H1 (cell line): ENCODE measurements at regions not wholly inside any gene's neighbourhood (a gene's known extent, or its start where the extent isn't known, plus 50 kb on each side); places are given as distances from the start of the nearest gene placed in this dataset.

Experiments used
- CTCF ChIA-PET: fragments of 300-600 bp; sonication (Branson Sonifier 250); formaldehyde crosslinking; loops from one replicate; lab custom pipeline; 2021; ENCODE audit not compliant: partially characterized antibody; lab: Charles Lee
- POLR2A ChIA-PET: fragments of 300-600 bp; sonication (Branson Sonifier 250); formaldehyde crosslinking; loops from one replicate; lab custom pipeline; 2021; ENCODE audit warnings: inconsistent platforms; ENCODE audit not compliant: partially characterized antibody; lab: Charles Lee
- DNase-seq, 2 experiments: peaks; one replicate each; pipeline versions ENCODE4 v3.0.0 to v3.0.0-alpha.2; 2010 to 2022; ENCODE audit warnings: low spot score in 2 of 2, low read depth in 1 of 2, mixed read lengths in 1 of 2
- FAIRE-seq: peaks from 2 replicates; lab custom pipeline; 2011; peaks lifted over from hg19 to GRCh38; lab: Jason Lieb, UNC
- H2AFZ ChIP-seq: 2 replicates; pipeline ENCODE4 v1.8.1; 2012; ENCODE audit warnings: low read length, inconsistent platforms
- H2AK5ac ChIP-seq: 2 replicates; pipeline ENCODE4 v1.6.1; 2013; ENCODE audit warnings: low read depth, low read length
- H2BK120ac ChIP-seq: replicated peaks from 2 replicates; pipeline ENCODE3; 2013; ENCODE audit warnings: low read depth, low read length, inconsistent platforms
- H2BK12ac ChIP-seq: 2 replicates; pipeline ENCODE4 v1.6.1; 2013; ENCODE audit warnings: low read depth, low read length
- H2BK15ac ChIP-seq: 2 replicates; pipeline ENCODE4 v1.6.1; 2013; ENCODE audit warnings: low read length
- H2BK20ac ChIP-seq: 2 replicates; pipeline ENCODE4 v1.6.1; 2013; ENCODE audit warnings: low read length
- H2BK5ac ChIP-seq: 2 replicates; pipeline ENCODE4 v1.6.1; 2013; ENCODE audit warnings: low read depth, low read length
- H3K14ac ChIP-seq: 2 replicates; pipeline ENCODE4 v1.6.1; 2013; ENCODE audit warnings: inconsistent platforms; ENCODE audit not compliant: insufficient read length
- H3K18ac ChIP-seq: 2 replicates; pipeline ENCODE4 v1.6.1; 2013; ENCODE audit warnings: low read length; ENCODE audit errors: extremely low read depth
- H3K23ac ChIP-seq: 2 replicates; pipeline ENCODE4 v1.6.1; 2013; ENCODE audit warnings: inconsistent platforms; ENCODE audit not compliant: insufficient read length
- H3K23me2 ChIP-seq: 2 replicates; pipeline ENCODE4 v1.6.1; 2013; ENCODE audit warnings: low read depth, low read length
- H3K27ac ChIP-seq: 2 replicates; pipeline ENCODE4 v1.6.1; 2011; ENCODE audit warnings: low read depth, low read length, inconsistent platforms
- H3K27me3 ChIP-seq, 4 experiments: replicated peaks in 1 of 4; 1 replicate in 1 of 4; 2 replicates in 3 of 4; pipeline versions ENCODE4 v1.6.1 to v1.8.1; 2011 to 2013; ENCODE audit warnings: low read length in 3 of 4, mild to moderate bottlenecking in 3 of 4, inconsistent platforms in 2 of 4, mixed read lengths in 2 of 4, moderate library complexity in 1 of 4; ENCODE audit not compliant: control insufficient read depth in 3 of 4, insufficient read depth in 3 of 4; ENCODE audit errors: extremely low read depth in 1 of 4
- H3K36me3 ChIP-seq, 4 experiments: 2 replicates each; pipeline versions ENCODE4 v1.6.1 to v1.8.1; 2011 to 2013; ENCODE audit warnings: mild to moderate bottlenecking in 4 of 4, low read length in 3 of 4, moderate library complexity in 2 of 4, control low read depth in 1 of 4, inconsistent platforms in 1 of 4; ENCODE audit not compliant: insufficient read depth in 4 of 4, control insufficient read depth in 2 of 4
- H3K4ac ChIP-seq: replicated peaks from 2 replicates; pipeline ENCODE3; 2013; ENCODE audit warnings: low read length, low read depth, mixed read lengths, inconsistent platforms; ENCODE audit not compliant: insufficient read length
- H3K4me1 ChIP-seq, 4 experiments: replicated peaks in 1 of 4; 1 replicate in 1 of 4; 2 replicates in 3 of 4; pipeline versions ENCODE4 v1.6.1 to v1.8.1; 2011 to 2013; ENCODE audit warnings: low read length in 3 of 4, inconsistent platforms in 2 of 4, mixed read lengths in 1 of 4; ENCODE audit not compliant: insufficient read depth in 4 of 4, control insufficient read depth in 3 of 4
- H3K4me2 ChIP-seq, 2 experiments: 2 replicates each; pipeline versions ENCODE4 v1.6.1 to v1.8.1; 2011 to 2013; ENCODE audit warnings: low read depth in 2 of 2, low read length in 2 of 2, control low read depth in 1 of 2, inconsistent platforms in 1 of 2, mild to moderate bottlenecking in 1 of 2; ENCODE audit not compliant: insufficient read depth in 1 of 2
- H3K4me3 ChIP-seq, 4 experiments: fragments of 200-600, 300-600 bp in 1 of 4; sonication (generic), shearing (Covaris generic), sonication (Bioruptor Twin) in 1 of 4; 2 replicates each; pipeline versions ENCODE4 v1.5.1 to v1.8.1; 2011 to 2016; ENCODE audit warnings: low read length in 4 of 4, low read depth in 3 of 4, control low read depth in 2 of 4, inconsistent platforms in 2 of 4, mild to moderate bottlenecking in 2 of 4, mixed read lengths in 1 of 4, moderate library complexity in 1 of 4; ENCODE audit not compliant: insufficient read depth in 2 of 4; ENCODE audit errors: extremely low read depth in 1 of 4
- H3K56ac ChIP-seq: replicated peaks from 2 replicates; pipeline ENCODE3; 2013; ENCODE audit warnings: low read depth, mild to moderate bottlenecking, mixed read lengths, low read length, inconsistent platforms; ENCODE audit not compliant: insufficient read length
- H3K79me1 ChIP-seq: 2 replicates; pipeline ENCODE4 v1.6.1; 2013; ENCODE audit warnings: low read depth, low read length, control low read depth
- H3K79me2 ChIP-seq, 2 experiments: 2 replicates each; pipeline versions ENCODE4 v1.6.1 to v1.8.1; 2012 to 2013; ENCODE audit warnings: low read length in 2 of 2, mild to moderate bottlenecking in 2 of 2, inconsistent platforms in 1 of 2; ENCODE audit not compliant: insufficient read depth in 2 of 2, control insufficient read depth in 1 of 2
- H3K9ac ChIP-seq, 4 experiments: replicated peaks in 1 of 4; 1 replicate in 1 of 4; 2 replicates in 3 of 4; pipeline versions ENCODE4 v1.6.1 to v1.8.1; 2011 to 2013; ENCODE audit warnings: low read depth in 3 of 4, low read length in 3 of 4, control low read depth in 2 of 4, mild to moderate bottlenecking in 2 of 4, moderate library complexity in 2 of 4, inconsistent platforms in 1 of 4; ENCODE audit errors: extremely low read depth in 1 of 4
- H3K9me3 ChIP-seq, 2 experiments: 2 replicates each; pipeline versions ENCODE4 v1.6.1 to v1.8.1; 2012 to 2013; ENCODE audit warnings: mild to moderate bottlenecking in 2 of 2, moderate library complexity in 2 of 2, control low read depth in 1 of 2, inconsistent platforms in 1 of 2, low read depth in 1 of 2, low read length in 1 of 2, mixed read lengths in 1 of 2; ENCODE audit not compliant: insufficient read depth in 2 of 2
- H4K20me1 ChIP-seq, 2 experiments: replicated peaks in 1 of 2; 2 replicates each; pipeline versions ENCODE3 to v1.8.1; 2011 to 2013; ENCODE audit warnings: inconsistent platforms in 2 of 2, low read length in 2 of 2, mild to moderate bottlenecking in 1 of 2; ENCODE audit not compliant: insufficient read depth in 2 of 2, control insufficient read depth in 1 of 2
- H4K5ac ChIP-seq: 2 replicates; pipeline ENCODE4 v1.6.1; 2013; ENCODE audit warnings: low read length, low read depth, mixed read lengths, inconsistent platforms; ENCODE audit not compliant: insufficient read length
- H4K8ac ChIP-seq: 2 replicates; pipeline ENCODE4 v1.8.0; 2013; ENCODE audit warnings: mild to moderate bottlenecking, moderate library complexity, low read length, inconsistent platforms; ENCODE audit not compliant: insufficient read depth; ENCODE audit errors: extremely low read depth
- H4K91ac ChIP-seq: replicated peaks from 2 replicates; pipeline ENCODE3; 2013; ENCODE audit warnings: low read length, mixed read lengths, inconsistent platforms; ENCODE audit not compliant: insufficient read length
- CHD1 ChIP-seq: IDR thresholded peaks from 2 replicates; pipeline ENCODE4 v1.6.1; 2012; ENCODE audit warnings: low read depth, low read length, improper control_type of control experiment
- KDM1A ChIP-seq: fragments of 200-600, 300-600 bp; sonication (generic); IDR thresholded peaks from 2 replicates; pipeline ENCODE4 v1.7.1; 2016; ENCODE audit warnings: mild to moderate bottlenecking, low read length, borderline replicate concordance
- NANOG ChIP-seq: IDR thresholded peaks from 2 replicates; pipeline ENCODE4 v1.6.1; 2011; ENCODE audit warnings: low read length, low read depth, mild to moderate bottlenecking, inconsistent platforms; ENCODE audit not compliant: insufficient read depth, poor library complexity, severe bottlenecking
- SIN3A ChIP-seq, 2 experiments: IDR thresholded peaks in 1 of 2; conservative IDR thresholded peaks in 1 of 2; 2 replicates each; pipeline ENCODE4 v1.6.1; 2011 to 2012; ENCODE audit warnings: low read length in 2 of 2, improper control_type of control experiment in 1 of 2, low read depth in 1 of 2, mild to moderate bottlenecking in 1 of 2
- TAF7 ChIP-seq: optimal IDR thresholded peaks from 2 replicates; pipeline ENCODE3; 2011; ENCODE audit warnings: low read depth, mild to moderate bottlenecking, inconsistent platforms, low read length, moderate library complexity, borderline replicate concordance
- WGBS, 2 experiments: shearing (Covaris generic) in 1 of 2; methylation state at CpG; one replicate each; pipeline versions ENCODE4 v1.1.6 to v1.1.7; 2013 to 2015; ENCODE audit warnings: low lambda C conversion rate in 2 of 2, mixed read lengths in 2 of 2, inconsistent platforms in 1 of 2, low coverage in 1 of 2, missing lambda C conversion rate in 1 of 2; ENCODE audit not compliant: insufficient replicate concordance in 2 of 2, insufficient coverage in 1 of 2, insufficient read length in 1 of 2; ENCODE audit errors: extremely low coverage in 1 of 2, missing lambda C conversion rate in 1 of 2; 5-methylcytosine and 5-hydroxymethylcytosine counted together

DNA sequence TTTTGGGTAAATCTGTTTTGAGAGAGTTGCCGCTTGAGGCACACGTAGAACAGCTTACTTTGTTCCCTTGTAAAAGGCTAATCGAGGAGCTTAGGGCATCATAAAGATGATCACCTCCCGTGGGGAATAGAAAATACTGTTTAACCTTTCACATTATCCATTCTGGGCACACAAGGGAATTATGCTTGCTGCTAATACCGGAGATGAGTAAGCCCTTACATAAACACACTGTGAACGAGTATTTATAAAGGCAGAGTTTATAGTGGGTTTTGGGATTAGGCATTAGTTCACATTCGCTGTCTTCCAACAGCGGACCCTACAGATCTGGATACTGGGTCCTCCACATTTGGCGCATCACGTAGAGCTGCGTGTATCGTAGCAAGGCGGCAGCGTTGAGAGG, 51.2 kb upstream of the CNTNAP4 start:
- no peak overlapping the region for H3K4me3 ChIP-seq
- no peak overlapping the region for H2AFZ ChIP-seq
- no peak overlapping the region for H2BK120ac ChIP-seq
- no peak overlapping the region for H2BK15ac ChIP-seq
- H2AK5ac ChIP-seq: no peak overlapping the region
- DNase-seq (no peak), FAIRE-seq (no peak)
- no peak overlapping the region for H2BK5ac ChIP-seq
- WGBS, 2 experiments: 91% methylated on average over 14 of the region's 14 CpGs; no CpG with 5 or more reads in 1 of the 2 experiments
- no peak overlapping the region for H2BK20ac ChIP-seq
- H3K9me3 ChIP-seq: no peaks in the 10 kb centered on the region
- no peaks in the 10 kb centered on the region for H4K20me1 ChIP-seq
- ChIA-PET CTCF (interaction anchor here (0.5 kb wide), 2 partner anchors 114 to 655 kb away, joined by 3 read pairs; no protein-coding TSS in a partner anchor), POLR2A (no interaction called here)
- no peak overlapping the region for H4K8ac ChIP-seq
- H3K27ac ChIP-seq: no peak overlapping the region
- H2BK12ac ChIP-seq: no peak overlapping the region
- H3K79me2 ChIP-seq: no peaks in the 10 kb centered on the region
- H4K91ac ChIP-seq: no peak overlapping the region
- H3K27me3 ChIP-seq: peaks cover 3 to 26% (median 21%) of the 10 kb centered on the region in 4 experiments; a peak in 6 of 7 replicates
- H3K23me2 ChIP-seq: no peaks in the 10 kb centered on the region
- no peak overlapping the region for H3K4ac ChIP-seq
- H3K36me3 ChIP-seq: no peaks in the 10 kb centered on the region
- H3K4me1 ChIP-seq: no peaks in the 10 kb centered on the region
- no peaks in the 10 kb centered on the region for H3K79me1 ChIP-seq
- H3K14ac ChIP-seq: no peak overlapping the region
- H3K4me2 ChIP-seq: no peak overlapping the region
- H4K5ac ChIP-seq: no peak overlapping the region
- no peak for TF ChIP-seq NANOG
- TF ChIP-seq TAF7: no peak
- no peak for TF ChIP-seq KDM1A
- no peak for TF ChIP-seq CHD1
- no peak for TF ChIP-seq SIN3A (conservative IDR thresholded peaks at IDR 0.05 in 1 of 2, IDR thresholded peaks at IDR 0.05 in 1 of 2; ENCODE audit: low read depth in 1 of 2, low read length in 2 of 2)
- no peak overlapping the region for H3K18ac ChIP-seq
- H3K56ac ChIP-seq: no peak overlapping the region
- no peak overlapping the region for H3K23ac ChIP-seq
- H3K9ac ChIP-seq: no peak overlapping the region
